Neural cell (in vitro differentiated cells): ENCODE measurements at regions not wholly inside any gene's neighbourhood (a gene's known extent, or its start where the extent isn't known, plus 50 kb on each side); places are given as distances from the start of the nearest gene placed in this dataset.

ENCODE experiments used
- H2AFZ ChIP-seq: fragments of 200-600, 300-800 bp; sonication (generic), shearing (Covaris generic); 2 replicates; pipeline ENCODE4 v1.6.0; 2014; ENCODE audit warnings: low read depth, mild to moderate bottlenecking, antibody characterized with exemption, low read length, moderate library complexity
- H3F3A ChIP-seq: fragments of 200-600 bp; shearing (Covaris generic); 2 replicates; pipeline ENCODE4 v1.6.1; 2016; ENCODE audit warnings: mild to moderate bottlenecking, moderate library complexity, mixed read lengths, antibody characterized with exemption, low read length; ENCODE audit not compliant: insufficient read depth, poor library complexity, severe bottlenecking
- H3K27ac ChIP-seq: fragments of 200-600, 300-800 bp; sonication (generic), shearing (Covaris generic); 2 replicates; pipeline ENCODE4 v1.5.1; 2014; ENCODE audit warnings: mild to moderate bottlenecking, low read length, moderate library complexity
- H3K27me3 ChIP-seq: fragments of 300-800, 200-600 bp; sonication (generic), shearing (Covaris generic); 2 replicates; pipeline ENCODE4 v1.6.0; 2014; ENCODE audit warnings: mild to moderate bottlenecking, low read depth, low read length, moderate library complexity; ENCODE audit not compliant: insufficient read depth
- H3K36me3 ChIP-seq: fragments of 300-800, 200-600 bp; sonication (generic), shearing (Covaris generic); 2 replicates; pipeline ENCODE4 v1.5.1; 2014; ENCODE audit warnings: mild to moderate bottlenecking, antibody characterized with exemption, low read length, moderate library complexity; ENCODE audit not compliant: insufficient read depth
- H3K4me2 ChIP-seq: fragments of 300-800, 200-600 bp; sonication (generic), shearing (Covaris generic); 2 replicates; pipeline ENCODE4 v1.6.0; 2014; ENCODE audit warnings: mild to moderate bottlenecking, low read length
- H3K4me3 ChIP-seq: fragments of 300-800, 200-600 bp; sonication (generic), shearing (Covaris generic); 2 replicates; pipeline ENCODE4 v1.5.1; 2014; ENCODE audit warnings: mild to moderate bottlenecking, low read length, moderate library complexity
- H3K79me2 ChIP-seq: fragments of 200-600 bp; shearing (Covaris generic); replicated peaks from 2 replicates; pipeline ENCODE4 v1.6.0; 2014; ENCODE audit warnings: mild to moderate bottlenecking, low read length, moderate library complexity; ENCODE audit not compliant: insufficient read depth
- H3K9ac ChIP-seq: fragments of 300-800, 200-600 bp; sonication (generic), shearing (Covaris generic); 2 replicates; pipeline ENCODE4 v1.6.1; 2016; ENCODE audit warnings: mild to moderate bottlenecking, low read length, mixed read lengths
- H3K9me2 ChIP-seq: fragments of 200-600 bp; shearing (Covaris generic); 2 replicates; pipeline ENCODE4 v1.6.1; 2016; ENCODE audit warnings: mild to moderate bottlenecking, low read length, mixed read lengths; ENCODE audit not compliant: insufficient read depth
- H3K9me3 ChIP-seq: fragments of 200-600, 300-800 bp; sonication (generic), shearing (Covaris generic); 2 replicates; pipeline ENCODE4 v1.6.1; 2016; ENCODE audit warnings: mild to moderate bottlenecking, mixed run types, low read length, moderate library complexity, mixed read lengths
- H4K20me1 ChIP-seq: fragments of 200-600 bp; shearing (Covaris generic); 2 replicates; pipeline ENCODE4 v1.6.1; 2016; ENCODE audit warnings: mild to moderate bottlenecking, mixed run types; ENCODE audit not compliant: insufficient read depth
- EP300 ChIP-seq: fragments of 450-650 bp; conservative IDR thresholded peaks from 2 replicates; pipeline ENCODE4 v1.6.1; 2014; ENCODE audit warnings: antibody characterized with exemption, mild to moderate bottlenecking, moderate library complexity; ENCODE audit not compliant: poor library complexity, severe bottlenecking
- EZH2 ChIP-seq: fragments of 200-600, 300-800 bp; shearing (Covaris generic), sonication (generic); IDR thresholded peaks from 2 replicates; pipeline ENCODE4 v1.6.1; 2014; ENCODE audit warnings: antibody characterized with exemption, low read length, borderline replicate concordance, mild to moderate bottlenecking; ENCODE audit not compliant: insufficient read depth, poor library complexity, severe bottlenecking
- MXI1 ChIP-seq: fragments of 450-650 bp; conservative IDR thresholded peaks from 2 replicates; pipeline ENCODE4 v1.6.1; 2014; ENCODE audit warnings: antibody characterized with exemption, mild to moderate bottlenecking; ENCODE audit not compliant: poor library complexity, severe bottlenecking
- POLR2AphosphoS5 ChIP-seq: IDR thresholded peaks from 2 replicates; pipeline ENCODE4 v1.6.1; 2012
- RAD21 ChIP-seq: fragments of 450-650 bp; conservative IDR thresholded peaks from 2 replicates; pipeline ENCODE4 v1.6.1; 2014; ENCODE audit warnings: antibody characterized with exemption, mild to moderate bottlenecking, moderate library complexity
- SMC3 ChIP-seq: fragments of 450-650 bp; conservative IDR thresholded peaks from 2 replicates; pipeline ENCODE4 v1.6.1; 2014; ENCODE audit warnings: antibody characterized with exemption, mild to moderate bottlenecking, moderate library complexity; ENCODE audit not compliant: poor library complexity
- TAF1 ChIP-seq: IDR thresholded peaks from 2 replicates; pipeline ENCODE4 v1.6.1; 2012; ENCODE audit warnings: low read depth
- TF ChIP-seq, protein P1 (sequence below): fragments of 450-650 bp; IDR thresholded peaks from 2 replicates; pipeline ENCODE4 v1.5.1; 2014; ENCODE audit warnings: antibody characterized with exemption, mild to moderate bottlenecking, moderate library complexity; ENCODE audit not compliant: poor library complexity, severe bottlenecking
- TF ChIP-seq, protein P2 (sequence below): IDR thresholded peaks from 2 replicates; pipeline ENCODE4 v1.6.1; 2012; ENCODE audit warnings: borderline replicate concordance

DNA sequence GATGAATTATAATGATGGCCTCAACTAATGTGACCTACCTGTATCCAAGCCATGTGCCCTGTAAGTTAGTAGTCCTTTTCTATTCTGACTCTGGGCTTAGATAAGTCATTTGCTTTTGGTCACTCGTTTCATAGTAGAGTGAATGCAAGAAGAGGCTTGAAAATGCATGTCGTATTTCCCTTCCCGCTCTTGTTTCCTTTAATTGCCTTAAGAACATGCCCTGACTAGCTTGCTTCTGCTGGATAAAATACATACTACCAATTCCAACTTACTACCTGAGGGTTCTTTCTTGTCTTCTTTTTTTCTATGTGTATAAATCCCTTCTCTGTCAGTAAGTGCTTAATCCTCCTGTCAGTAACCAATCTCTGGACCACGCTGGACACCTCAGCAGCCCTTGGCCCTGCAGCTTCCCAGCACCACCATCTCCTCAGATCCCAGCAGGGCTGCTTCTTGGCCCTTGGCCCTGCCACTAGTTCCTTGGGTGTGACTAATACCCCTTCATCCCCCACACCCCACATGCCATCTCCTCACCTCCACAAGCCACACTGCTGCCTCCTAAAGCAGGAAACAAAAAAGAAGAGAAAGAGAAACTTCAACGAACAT is 771.7 kb downstream of the IGSF11 start:
- Histone ChIP-seq H3K4me3 (no peak overlapping the region), H3K27ac (no peak overlapping the region), H4K20me1 (no peaks in the 10 kb centered on the region), H3K27me3 (no peaks in the 10 kb centered on the region), H3K9ac (no peak overlapping the region), H3F3A (no peaks in the 10 kb centered on the region), H3K79me2 (no peaks in the 10 kb centered on the region), H2AFZ (no peak overlapping the region), H3K4me2 (no peak overlapping the region), H3K36me3 (no peaks in the 10 kb centered on the region), H3K9me3 (no peaks in the 10 kb centered on the region), H3K9me2 (no peaks in the 10 kb centered on the region)
- TF ChIP-seq, protein P1, sequence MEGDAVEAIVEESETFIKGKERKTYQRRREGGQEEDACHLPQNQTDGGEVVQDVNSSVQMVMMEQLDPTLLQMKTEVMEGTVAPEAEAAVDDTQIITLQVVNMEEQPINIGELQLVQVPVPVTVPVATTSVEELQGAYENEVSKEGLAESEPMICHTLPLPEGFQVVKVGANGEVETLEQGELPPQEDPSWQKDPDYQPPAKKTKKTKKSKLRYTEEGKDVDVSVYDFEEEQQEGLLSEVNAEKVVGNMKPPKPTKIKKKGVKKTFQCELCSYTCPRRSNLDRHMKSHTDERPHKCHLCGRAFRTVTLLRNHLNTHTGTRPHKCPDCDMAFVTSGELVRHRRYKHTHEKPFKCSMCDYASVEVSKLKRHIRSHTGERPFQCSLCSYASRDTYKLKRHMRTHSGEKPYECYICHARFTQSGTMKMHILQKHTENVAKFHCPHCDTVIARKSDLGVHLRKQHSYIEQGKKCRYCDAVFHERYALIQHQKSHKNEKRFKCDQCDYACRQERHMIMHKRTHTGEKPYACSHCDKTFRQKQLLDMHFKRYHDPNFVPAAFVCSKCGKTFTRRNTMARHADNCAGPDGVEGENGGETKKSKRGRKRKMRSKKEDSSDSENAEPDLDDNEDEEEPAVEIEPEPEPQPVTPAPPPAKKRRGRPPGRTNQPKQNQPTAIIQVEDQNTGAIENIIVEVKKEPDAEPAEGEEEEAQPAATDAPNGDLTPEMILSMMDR: no peak
- TF ChIP-seq RAD21 (no peak), POLR2AphosphoS5 (no peak), MXI1 (no peak), EZH2 (no peak), EP300 (no peak), SMC3 (no peak), TAF1 (no peak)
- TF ChIP-seq, protein P2, sequence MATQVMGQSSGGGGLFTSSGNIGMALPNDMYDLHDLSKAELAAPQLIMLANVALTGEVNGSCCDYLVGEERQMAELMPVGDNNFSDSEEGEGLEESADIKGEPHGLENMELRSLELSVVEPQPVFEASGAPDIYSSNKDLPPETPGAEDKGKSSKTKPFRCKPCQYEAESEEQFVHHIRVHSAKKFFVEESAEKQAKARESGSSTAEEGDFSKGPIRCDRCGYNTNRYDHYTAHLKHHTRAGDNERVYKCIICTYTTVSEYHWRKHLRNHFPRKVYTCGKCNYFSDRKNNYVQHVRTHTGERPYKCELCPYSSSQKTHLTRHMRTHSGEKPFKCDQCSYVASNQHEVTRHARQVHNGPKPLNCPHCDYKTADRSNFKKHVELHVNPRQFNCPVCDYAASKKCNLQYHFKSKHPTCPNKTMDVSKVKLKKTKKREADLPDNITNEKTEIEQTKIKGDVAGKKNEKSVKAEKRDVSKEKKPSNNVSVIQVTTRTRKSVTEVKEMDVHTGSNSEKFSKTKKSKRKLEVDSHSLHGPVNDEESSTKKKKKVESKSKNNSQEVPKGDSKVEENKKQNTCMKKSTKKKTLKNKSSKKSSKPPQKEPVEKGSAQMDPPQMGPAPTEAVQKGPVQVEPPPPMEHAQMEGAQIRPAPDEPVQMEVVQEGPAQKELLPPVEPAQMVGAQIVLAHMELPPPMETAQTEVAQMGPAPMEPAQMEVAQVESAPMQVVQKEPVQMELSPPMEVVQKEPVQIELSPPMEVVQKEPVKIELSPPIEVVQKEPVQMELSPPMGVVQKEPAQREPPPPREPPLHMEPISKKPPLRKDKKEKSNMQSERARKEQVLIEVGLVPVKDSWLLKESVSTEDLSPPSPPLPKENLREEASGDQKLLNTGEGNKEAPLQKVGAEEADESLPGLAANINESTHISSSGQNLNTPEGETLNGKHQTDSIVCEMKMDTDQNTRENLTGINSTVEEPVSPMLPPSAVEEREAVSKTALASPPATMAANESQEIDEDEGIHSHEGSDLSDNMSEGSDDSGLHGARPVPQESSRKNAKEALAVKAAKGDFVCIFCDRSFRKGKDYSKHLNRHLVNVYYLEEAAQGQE: no peak

DNA sequence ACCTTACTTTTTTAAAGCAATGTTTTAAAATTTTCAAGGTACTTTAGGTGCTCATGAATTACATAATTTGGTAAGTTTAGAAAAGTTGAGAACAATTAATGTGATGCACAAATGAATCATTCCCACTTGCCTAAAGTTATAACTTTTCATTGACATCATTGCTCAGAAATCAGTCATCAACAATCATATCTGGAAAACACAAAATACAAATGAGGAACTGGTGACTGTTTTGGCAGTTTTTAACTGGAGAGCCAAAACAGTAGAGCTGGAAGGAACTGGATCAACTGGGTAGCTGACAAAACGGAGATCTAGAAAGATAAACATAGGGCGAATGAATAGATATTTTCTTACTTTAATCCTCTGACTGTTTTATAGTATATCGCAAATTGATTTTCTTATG is 767.1 kb downstream of the IGSF11 start:
- TF ChIP-seq POLR2AphosphoS5 (no peak), SMC3 (no peak), EZH2 (no peak), MXI1 (no peak), TAF1 (no peak), EP300 (no peak), RAD21 (no peak)
- TF ChIP-seq, protein P1: no peak
- TF ChIP-seq, protein P2: no peak
- Histone ChIP-seq H3K9me2 (no peaks in the 10 kb centered on the region), H3K9ac (no peak overlapping the region)

More for the DNA sequence above, 767.1 kb downstream of the IGSF11 start:
- H3K27ac ChIP-seq: no peak overlapping the region
- no peaks in the 10 kb centered on the region for H3F3A ChIP-seq
- H3K4me2 ChIP-seq: no peak overlapping the region
- H3K9me3 ChIP-seq: no peaks in the 10 kb centered on the region
- H2AFZ ChIP-seq: no peak overlapping the region
- H3K79me2 ChIP-seq: no peaks in the 10 kb centered on the region
- no peaks in the 10 kb centered on the region for H4K20me1 ChIP-seq
- no peaks in the 10 kb centered on the region for H3K27me3 ChIP-seq
- H3K36me3 ChIP-seq: no peaks in the 10 kb centered on the region
- no peak overlapping the region for H3K4me3 ChIP-seq
